ENCODE measurements at regions not wholly inside any gene's neighbourhood (a gene's known extent, or its start where the extent isn't known, plus 50 kb on each side); places are given as distances from the start of the nearest gene placed in this dataset.
A peak's percentile ranks its signal among the peaks of the same experiment; 100 is the strongest.

- H3K9ac ChIP-seq (ENCODE audit: insufficient read depth, low read length) = no peak overlapping the region
- no peak for DNase-seq (ENCODE audit: low read depth in 2 of 2)
- no peaks in the 10 kb centered on the region for H4K20me1 ChIP-seq (ENCODE audit: control insufficient read depth, extremely low read depth, insufficient read depth, low read length)
- no peak overlapping the region for H2AFZ ChIP-seq (ENCODE audit: low read length)
- no peaks in the 10 kb centered on the region for H3K4me1 ChIP-seq (ENCODE audit: control insufficient read depth, extremely low read depth, insufficient read depth, low read length)
- H3K9me3 ChIP-seq (ENCODE audit: control insufficient read depth, insufficient read depth, low read depth, low read length) = no peaks in the 10 kb centered on the region
- TF ChIP-seq CTCF (conservative IDR thresholded peaks at IDR 0.05 in 1 of 2, IDR thresholded peaks at IDR 0.05 in 1 of 2; ENCODE audit: low read depth in 1 of 2, low read length in 2 of 2) = no peak
- no peak for TF ChIP-seq EZH2 (IDR thresholded peaks at IDR 0.05; ENCODE audit: low read length, missing control alignments)
- H3K27ac ChIP-seq (ENCODE audit: insufficient read depth, low read length) = no peak overlapping the region
- no peaks in the 10 kb centered on the region for H3K36me3 ChIP-seq (ENCODE audit: control insufficient read depth, insufficient read depth, low read length)
- no peak overlapping the region for H3K4me2 ChIP-seq (ENCODE audit: extremely low read depth, insufficient read depth, low read length)
- no peaks in the 10 kb centered on the region for H3K79me2 ChIP-seq (ENCODE audit: control insufficient read depth, insufficient read depth, low read length)
- H3K4me3 ChIP-seq (replicated peaks in 1 of 4; ENCODE audit: control extremely low read depth in 1 of 4, insufficient read depth in 1 of 4, low read depth in 3 of 4, low read length in 4 of 4) = no peak overlapping the region
- no peaks in the 10 kb centered on the region for H3K27me3 ChIP-seq (ENCODE audit: control insufficient read depth, insufficient read depth, low read length)
Observed at GRCh38 chr13:40221131-40221459, 445.3 kb downstream of the FOXO1 start.

GRCh38 chr13:40221460-40222201, 444.8 kb downstream of the FOXO1 start:
- Histone ChIP-seq H3K27ac (ENCODE audit: insufficient read depth, low read length) (no peak overlapping the region), H3K4me1 (ENCODE audit: control insufficient read depth, extremely low read depth, insufficient read depth, low read length) (no peaks in the 10 kb centered on the region), H2AFZ (ENCODE audit: low read length) (no peak overlapping the region), H3K9ac (ENCODE audit: insufficient read depth, low read length) (no peak overlapping the region), H3K9me3 (ENCODE audit: control insufficient read depth, insufficient read depth, low read depth, low read length) (no peaks in the 10 kb centered on the region), H3K4me3 (replicated peaks in 1 of 4; ENCODE audit: control extremely low read depth in 1 of 4, insufficient read depth in 1 of 4, low read depth in 3 of 4, low read length in 4 of 4) (no peak overlapping the region), H3K4me2 (ENCODE audit: extremely low read depth, insufficient read depth, low read length) (no peak overlapping the region), H3K79me2 (ENCODE audit: control insufficient read depth, insufficient read depth, low read length) (no peaks in the 10 kb centered on the region), H3K27me3 (ENCODE audit: control insufficient read depth, insufficient read depth, low read length) (no peaks in the 10 kb centered on the region), H3K36me3 (ENCODE audit: control insufficient read depth, insufficient read depth, low read length) (no peaks in the 10 kb centered on the region), H4K20me1 (ENCODE audit: control insufficient read depth, extremely low read depth, insufficient read depth, low read length) (no peaks in the 10 kb centered on the region)
- peak; percentile 90 to 91 for DNase-seq (ENCODE audit: low read depth in 2 of 2)
- no peak for TF ChIP-seq CTCF (conservative IDR thresholded peaks at IDR 0.05 in 1 of 2, IDR thresholded peaks at IDR 0.05 in 1 of 2; ENCODE audit: low read depth in 1 of 2, low read length in 2 of 2)
- TF ChIP-seq EZH2 (IDR thresholded peaks at IDR 0.05; ENCODE audit: low read length, missing control alignments) = no peak

- H4K20me1 ChIP-seq (ENCODE audit: control insufficient read depth, extremely low read depth, insufficient read depth, low read length) = no peaks in the 10 kb centered on the region
- H2AFZ ChIP-seq (ENCODE audit: low read length) = no peak overlapping the region
- no peaks in the 10 kb centered on the region for H3K4me1 ChIP-seq (ENCODE audit: control insufficient read depth, extremely low read depth, insufficient read depth, low read length)
- TF ChIP-seq EZH2 (IDR thresholded peaks at IDR 0.05; ENCODE audit: low read length, missing control alignments) (no peak), CTCF (conservative IDR thresholded peaks at IDR 0.05 in 1 of 2, IDR thresholded peaks at IDR 0.05 in 1 of 2; ENCODE audit: low read depth in 1 of 2, low read length in 2 of 2) (no peak)
- H3K9ac ChIP-seq (ENCODE audit: insufficient read depth, low read length) = no peak overlapping the region
- no peaks in the 10 kb centered on the region for H3K27me3 ChIP-seq (ENCODE audit: control insufficient read depth, insufficient read depth, low read length)
- H3K79me2 ChIP-seq (ENCODE audit: control insufficient read depth, insufficient read depth, low read length) = no peaks in the 10 kb centered on the region
- no peak for DNase-seq (ENCODE audit: low read depth in 2 of 2)
- H3K27ac ChIP-seq (ENCODE audit: insufficient read depth, low read length) = no peak overlapping the region
- no peaks in the 10 kb centered on the region for H3K36me3 ChIP-seq (ENCODE audit: control insufficient read depth, insufficient read depth, low read length)
- H3K4me2 ChIP-seq (ENCODE audit: extremely low read depth, insufficient read depth, low read length) = no peak overlapping the region
- H3K4me3 ChIP-seq (replicated peaks in 1 of 4; ENCODE audit: control extremely low read depth in 1 of 4, insufficient read depth in 1 of 4, low read depth in 3 of 4, low read length in 4 of 4) = no peak overlapping the region
- H3K9me3 ChIP-seq (ENCODE audit: control insufficient read depth, insufficient read depth, low read depth, low read length) = no peaks in the 10 kb centered on the region
Observed at GRCh38 chr13:40223585-40223984, 442.9 kb downstream of the FOXO1 start.

Measured in fibroblast of lung (primary cell).